Activated T-helper 17 cell treated with anti-CD3 and anti-CD28 coated beads, Interleukin-2, amount 50 U/mL, for 72 hours (primary cell): ENCODE measurements at regions not wholly inside any gene's neighbourhood (a gene's known extent, or its start where the extent isn't known, plus 50 kb on each side); places are given as distances from the start of the nearest gene placed in this dataset.

ENCODE experiments used
- ATAC-seq: fragments of 150-1000 bp; cut with Tn5 transposase; replicated peaks from 2 replicates; pipeline ENCODE4 v1.10.0; 2021; ENCODE audit warnings: mild to moderate bottlenecking, moderate library complexity
- H3K27ac Mint-ChIP-seq: one replicate; pipeline ENCODE4 v1.8.0; 2022; ENCODE audit warnings: mixed read lengths
- H3K27me3 Mint-ChIP-seq: one replicate; pipeline ENCODE4 v1.8.0; 2022; ENCODE audit warnings: mixed read lengths
- H3K36me3 Mint-ChIP-seq: one replicate; pipeline ENCODE4 v1.8.0; 2022; ENCODE audit warnings: low read depth, mild to moderate bottlenecking, mixed read lengths
- H3K4me1 Mint-ChIP-seq: one replicate; pipeline ENCODE4 v1.8.0; 2022; ENCODE audit warnings: mixed read lengths
- H3K4me3 Mint-ChIP-seq: one replicate; pipeline ENCODE4 v1.8.0; 2022; ENCODE audit warnings: mild to moderate bottlenecking, mixed read lengths
- H3K9me3 Mint-ChIP-seq: one replicate; pipeline ENCODE4 v1.8.0; 2022; ENCODE audit warnings: mixed read lengths

- H3K27me3 Mint-ChIP-seq = peaks cover 13% of the 10 kb centered on the region
- no peak overlapping the region for H3K4me3 Mint-ChIP-seq
- no peaks in the 10 kb centered on the region for H3K4me1 Mint-ChIP-seq
- ATAC-seq = no peak
- H3K36me3 Mint-ChIP-seq = no peaks in the 10 kb centered on the region
- no peak overlapping the region for H3K27ac Mint-ChIP-seq
- peaks cover 6% of the 10 kb centered on the region for H3K9me3 Mint-ChIP-seq
These were observed 352.4 kb downstream of the ZNF516 start for GRCh38 chr18:76142611-76143010.

- peaks cover 13% of the 10 kb centered on the region for H3K27me3 Mint-ChIP-seq
- H3K4me3 Mint-ChIP-seq = no peak overlapping the region
- H3K36me3 Mint-ChIP-seq = no peaks in the 10 kb centered on the region
- H3K27ac Mint-ChIP-seq = no peak overlapping the region
- peaks cover 6% of the 10 kb centered on the region for H3K9me3 Mint-ChIP-seq
- no peak for ATAC-seq
- H3K4me1 Mint-ChIP-seq = no peaks in the 10 kb centered on the region
These were observed 355.2 kb downstream of the ZNF516 start for GRCh38 chr18:76139844-76140243.

- H3K36me3 Mint-ChIP-seq = no peaks in the 10 kb centered on the region
- H3K4me1 Mint-ChIP-seq = peaks cover 4% of the 10 kb centered on the region
- H3K27me3 Mint-ChIP-seq = peaks cover 14% of the 10 kb centered on the region
- no peak for ATAC-seq
- H3K4me3 Mint-ChIP-seq = no peak overlapping the region
- H3K9me3 Mint-ChIP-seq = peaks cover 14% of the 10 kb centered on the region
- no peak overlapping the region for H3K27ac Mint-ChIP-seq
These were observed 357.8 kb downstream of the ZNF516 start for GRCh38 chr18:76137216-76137615.

GRCh38 chr18:76136701-76137100 lies 358.3 kb downstream of the ZNF516 start:
- H3K9me3 Mint-ChIP-seq = peaks cover 14% of the 10 kb centered on the region
- H3K36me3 Mint-ChIP-seq = no peaks in the 10 kb centered on the region
- peaks cover 4% of the 10 kb centered on the region for H3K4me1 Mint-ChIP-seq
- ATAC-seq = no peak
- no peak overlapping the region for H3K4me3 Mint-ChIP-seq
- H3K27ac Mint-ChIP-seq = no peak overlapping the region
- H3K27me3 Mint-ChIP-seq = peaks cover 12% of the 10 kb centered on the region

GRCh38 chr18:76134628-76135027 lies 360.4 kb downstream of the ZNF516 start:
- Mint-ChIP-seq H3K4me1 (peaks cover 4% of the 10 kb centered on the region), H3K9me3 (peaks cover 12% of the 10 kb centered on the region), H3K27me3 (peaks cover 5% of the 10 kb centered on the region), H3K4me3 (no peak overlapping the region), H3K36me3 (no peaks in the 10 kb centered on the region), H3K27ac (no peak overlapping the region)
- ATAC-seq = peak; percentile 31

- Mint-ChIP-seq H3K36me3 (no peaks in the 10 kb centered on the region), H3K9me3 (peaks cover 12% of the 10 kb centered on the region), H3K27ac (no peak overlapping the region), H3K4me3 (no peak overlapping the region), H3K4me1 (peaks cover 4% of the 10 kb centered on the region), H3K27me3 (peaks cover 8% of the 10 kb centered on the region)
- ATAC-seq = no peak
These were observed 361.2 kb downstream of the ZNF516 start for GRCh38 chr18:76133873-76134272.

- H3K4me1 Mint-ChIP-seq = peaks cover 4% of the 10 kb centered on the region
- peak; percentile 70 for ATAC-seq
- no peaks in the 10 kb centered on the region for H3K36me3 Mint-ChIP-seq
- H3K27me3 Mint-ChIP-seq = peaks cover 8% of the 10 kb centered on the region
- H3K27ac Mint-ChIP-seq = no peak overlapping the region
- no peak overlapping the region for H3K4me3 Mint-ChIP-seq
- H3K9me3 Mint-ChIP-seq = peaks cover 12% of the 10 kb centered on the region
These were observed 363.3 kb downstream of the ZNF516 start for GRCh38 chr18:76131738-76132137.

- no peak for ATAC-seq
These were observed 364.2 kb downstream of the ZNF516 start for GRCh38 chr18:76130845-76131244.

GRCh38 chr18:76126327-76126726 lies 368.7 kb downstream of the ZNF516 start:
- peaks cover 3% of the 10 kb centered on the region for H3K9me3 Mint-ChIP-seq
- ATAC-seq = no peak
- H3K27ac Mint-ChIP-seq = no peak overlapping the region
- H3K4me3 Mint-ChIP-seq = no peak overlapping the region
- no peaks in the 10 kb centered on the region for H3K36me3 Mint-ChIP-seq
- H3K27me3 Mint-ChIP-seq = peaks cover 3% of the 10 kb centered on the region
- H3K4me1 Mint-ChIP-seq = no peaks in the 10 kb centered on the region

More at GRCh38 chr18:76130845-76131244, 364.2 kb downstream of the ZNF516 start:
- peaks cover 4% of the 10 kb centered on the region for H3K4me1 Mint-ChIP-seq
- H3K9me3 Mint-ChIP-seq = peaks cover 12% of the 10 kb centered on the region
- H3K4me3 Mint-ChIP-seq = no peak overlapping the region
- H3K27me3 Mint-ChIP-seq = peaks cover 8% of the 10 kb centered on the region
- no peaks in the 10 kb centered on the region for H3K36me3 Mint-ChIP-seq
- H3K27ac Mint-ChIP-seq = no peak overlapping the region

GRCh38 chr18:76121011-76121410 lies 374.0 kb downstream of the ZNF516 start:
- Mint-ChIP-seq H3K27ac (no peak overlapping the region), H3K27me3 (no peaks in the 10 kb centered on the region), H3K9me3 (no peaks in the 10 kb centered on the region), H3K4me1 (no peaks in the 10 kb centered on the region), H3K4me3 (no peak overlapping the region), H3K36me3 (no peaks in the 10 kb centered on the region)
- ATAC-seq = no peak

GRCh38 chr18:76115580-76115979 lies 379.5 kb downstream of the ZNF516 start:
- Mint-ChIP-seq H3K27me3 (peaks cover 3% of the 10 kb centered on the region), H3K27ac (no peak overlapping the region), H3K4me1 (no peaks in the 10 kb centered on the region), H3K36me3 (no peaks in the 10 kb centered on the region), H3K4me3 (no peak overlapping the region), H3K9me3 (no peaks in the 10 kb centered on the region)
- no peak for ATAC-seq

- Mint-ChIP-seq H3K36me3 (no peaks in the 10 kb centered on the region), H3K27me3 (peaks cover 3% of the 10 kb centered on the region), H3K27ac (no peak overlapping the region), H3K9me3 (no peaks in the 10 kb centered on the region), H3K4me3 (no peak overlapping the region), H3K4me1 (no peaks in the 10 kb centered on the region)
- no peak for ATAC-seq
These were observed 381.9 kb downstream of the ZNF516 start for GRCh38 chr18:76113101-76113500.

GRCh38 chr18:76102626-76103025 lies 392.4 kb downstream of the ZNF516 start:
- no peak overlapping the region for H3K4me3 Mint-ChIP-seq
- no peaks in the 10 kb centered on the region for H3K36me3 Mint-ChIP-seq
- no peak overlapping the region for H3K27ac Mint-ChIP-seq
- peaks cover 4% of the 10 kb centered on the region for H3K27me3 Mint-ChIP-seq
- H3K9me3 Mint-ChIP-seq = no peaks in the 10 kb centered on the region
- no peak for ATAC-seq
- H3K4me1 Mint-ChIP-seq = no peaks in the 10 kb centered on the region

GRCh38 chr18:76102156-76102555 lies 392.9 kb downstream of the ZNF516 start:
- H3K4me3 Mint-ChIP-seq = no peak overlapping the region
- no peaks in the 10 kb centered on the region for H3K4me1 Mint-ChIP-seq
- no peak for ATAC-seq
- no peaks in the 10 kb centered on the region for H3K9me3 Mint-ChIP-seq
- H3K27me3 Mint-ChIP-seq = peaks cover 4% of the 10 kb centered on the region
- H3K36me3 Mint-ChIP-seq = no peaks in the 10 kb centered on the region
- no peak overlapping the region for H3K27ac Mint-ChIP-seq

- peaks cover 3% of the 10 kb centered on the region for H3K9me3 Mint-ChIP-seq
- no peaks in the 10 kb centered on the region for H3K4me1 Mint-ChIP-seq
- no peaks in the 10 kb centered on the region for H3K36me3 Mint-ChIP-seq
- no peak for ATAC-seq
- H3K27ac Mint-ChIP-seq = no peak overlapping the region
- H3K4me3 Mint-ChIP-seq = no peak overlapping the region
- peaks cover 4% of the 10 kb centered on the region for H3K27me3 Mint-ChIP-seq
These were observed 395.0 kb downstream of the ZNF516 start for GRCh38 chr18:76099931-76100457.
